VCaP (cell line): ENCODE measurements at regions not wholly inside any gene's neighbourhood (a gene's known extent, or its start where the extent isn't known, plus 50 kb on each side); places are given as distances from the start of the nearest gene placed in this dataset.

Experiments used
- H3K27ac ChIP-seq: fragments of 450-650 bp; 2 replicates; pipeline ENCODE4 v1.5.1; 2017
- CTCF ChIP-seq: fragments of 450-650 bp; conservative IDR thresholded peaks from 2 replicates; pipeline ENCODE4 v1.5.1; 2017; ENCODE audit warnings: mild to moderate bottlenecking, moderate library complexity

- no peak for TF ChIP-seq CTCF
- H3K27ac ChIP-seq, result no peak overlapping the region
Measured at GRCh38 chr3:170726976-170727661, 141.2 kb upstream of the SLC7A14 start.

GRCh38 chr3:170725285-170725731 is 139.4 kb upstream of the SLC7A14 start:
- no peak overlapping the region for H3K27ac ChIP-seq
- TF ChIP-seq CTCF, result no peak

- TF ChIP-seq CTCF, result no peak
- no peak overlapping the region for H3K27ac ChIP-seq
Measured at GRCh38 chr3:170724599-170725280, 138.9 kb upstream of the SLC7A14 start.

GRCh38 chr3:170723241-170723640 is 137.4 kb upstream of the SLC7A14 start:
- TF ChIP-seq CTCF, result no peak
- no peak overlapping the region for H3K27ac ChIP-seq

GRCh38 chr3:170721563-170721962 is 135.7 kb upstream of the SLC7A14 start:
- H3K27ac ChIP-seq, result no peak overlapping the region
- TF ChIP-seq CTCF, result no peak

GRCh38 chr3:170719300-170719699 is 133.4 kb upstream of the SLC7A14 start:
- TF ChIP-seq CTCF, result no peak
- no peak overlapping the region for H3K27ac ChIP-seq

GRCh38 chr3:170718848-170719247 is 133.0 kb upstream of the SLC7A14 start:
- TF ChIP-seq CTCF, result no peak
- H3K27ac ChIP-seq, result no peak overlapping the region
